Gastrocnemius medialis (tissue), 4 donors: ENCODE measurements at regions not wholly inside any gene's neighbourhood (a gene's known extent, or its start where the extent isn't known, plus 50 kb on each side); places are given as distances from the start of the nearest gene placed in this dataset.

Experiments
- CTCF ChIP-seq, 5 experiments: fragments of 450-650 bp in 3 of 5; fragments of 200-600 bp in 2 of 5; sonication (generic) in 2 of 5; IDR thresholded peaks in 4 of 5; conservative IDR thresholded peaks in 1 of 5; 1 replicate in 4 of 5; 2 replicates in 1 of 5; pipeline ENCODE4 v1.5.1; 2016 to 2019; ENCODE audit warnings: antibody characterized with exemption in 5 of 5, mild to moderate bottlenecking in 3 of 5, moderate library complexity in 3 of 5
- POLR2A ChIP-seq, 2 donors: fragments of 450-650 bp; IDR thresholded peaks; one replicate each; pipeline ENCODE4 v1.6.1; 2017; ENCODE audit warnings: antibody characterized with exemption in 2 of 2, mild to moderate bottlenecking in 2 of 2, moderate library complexity in 2 of 2

- TF ChIP-seq CTCF (IDR thresholded peaks at IDR 0.05 in 4 of 5, conservative IDR thresholded peaks at IDR 0.05 in 1 of 5) (no peak), POLR2A (IDR thresholded peaks at IDR 0.05) (no peak)
Measured at GRCh38 chr11:110035357-110035756, 57.8 kb upstream of the ZC3H12C start.
